ENCODE measurements at regions not wholly inside any gene's neighbourhood (a gene's known extent, or its start where the extent isn't known, plus 50 kb on each side); places are given as distances from the start of the nearest gene placed in this dataset.

- H2AFZ ChIP-seq (ENCODE audit: insufficient read depth, low read depth, low read length, poor library complexity, severe bottlenecking) = no peak overlapping the region
- no peak overlapping the region for H3K4me2 ChIP-seq (replicated peaks; ENCODE audit: extremely low read depth, low read length, poor library complexity, severe bottlenecking)
- H4K20me1 ChIP-seq (ENCODE audit: insufficient read depth, low read length) = no peaks in the 10 kb centered on the region
- no peak for DNase-seq
- intact Hi-C loops (cut with micrococcal nuclease) = no loop called here
- Mint-ChIP-seq H3K27me3 (ENCODE audit: low read depth in 3 of 3) (peaks cover 0 to 6% (median 2%) of the 10 kb centered on the region in 3 donors), H3K4me1 (peaks cover 18% of the 10 kb centered on the region), H3K4me3 (no peak overlapping the region), H3K27ac (no peak overlapping the region), H3K9me3 (peaks cover 0 to 4% (median 0%) of the 10 kb centered on the region in 7 donors), H3K36me3 (no peaks in the 10 kb centered on the region)
- H3K79me2 ChIP-seq (ENCODE audit: insufficient read depth, low read length) = no peaks in the 10 kb centered on the region
- no peaks in the 10 kb centered on the region for H3K36me3 ChIP-seq (replicated peaks in 1 of 2; ENCODE audit: control insufficient read depth in 1 of 2, insufficient read depth in 2 of 2, low read length in 2 of 2)
- TF ChIP-seq, protein P1, sequence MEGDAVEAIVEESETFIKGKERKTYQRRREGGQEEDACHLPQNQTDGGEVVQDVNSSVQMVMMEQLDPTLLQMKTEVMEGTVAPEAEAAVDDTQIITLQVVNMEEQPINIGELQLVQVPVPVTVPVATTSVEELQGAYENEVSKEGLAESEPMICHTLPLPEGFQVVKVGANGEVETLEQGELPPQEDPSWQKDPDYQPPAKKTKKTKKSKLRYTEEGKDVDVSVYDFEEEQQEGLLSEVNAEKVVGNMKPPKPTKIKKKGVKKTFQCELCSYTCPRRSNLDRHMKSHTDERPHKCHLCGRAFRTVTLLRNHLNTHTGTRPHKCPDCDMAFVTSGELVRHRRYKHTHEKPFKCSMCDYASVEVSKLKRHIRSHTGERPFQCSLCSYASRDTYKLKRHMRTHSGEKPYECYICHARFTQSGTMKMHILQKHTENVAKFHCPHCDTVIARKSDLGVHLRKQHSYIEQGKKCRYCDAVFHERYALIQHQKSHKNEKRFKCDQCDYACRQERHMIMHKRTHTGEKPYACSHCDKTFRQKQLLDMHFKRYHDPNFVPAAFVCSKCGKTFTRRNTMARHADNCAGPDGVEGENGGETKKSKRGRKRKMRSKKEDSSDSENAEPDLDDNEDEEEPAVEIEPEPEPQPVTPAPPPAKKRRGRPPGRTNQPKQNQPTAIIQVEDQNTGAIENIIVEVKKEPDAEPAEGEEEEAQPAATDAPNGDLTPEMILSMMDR (IDR thresholded peaks at IDR 0.05) = no peak
- H3K4me1 ChIP-seq (ENCODE audit: control insufficient read depth in 1 of 2, insufficient read depth in 2 of 2, low read length in 2 of 2) = peaks cover 13 to 18% of the 10 kb centered on the region in 2 donors
- no peak overlapping the region for H3K27ac ChIP-seq (ENCODE audit: low read depth in 1 of 2, low read length in 2 of 2)
- H3K27me3 ChIP-seq (ENCODE audit: control insufficient read depth in 2 of 2, insufficient read depth in 2 of 2, low read length in 2 of 2) = no peaks in the 10 kb centered on the region
- WGBS (ENCODE audit: insufficient coverage) = no CpG with 5 or more reads among the region's 2 CpGs
- H3K4me3 ChIP-seq (replicated peaks in 1 of 3; ENCODE audit: low read depth in 2 of 3, low read length in 3 of 3) = no peak overlapping the region
- H3K9ac ChIP-seq (ENCODE audit: insufficient read depth, low read length, poor library complexity, severe bottlenecking) = no peak overlapping the region
- H3K9me3 ChIP-seq (replicated peaks in 1 of 2; ENCODE audit: control insufficient read depth in 1 of 2, insufficient read depth in 1 of 2, low read length in 2 of 2) = no peaks in the 10 kb centered on the region
Observed at GRCh38 chr6:137952247-137952646, 85.2 kb downstream of the TNFAIP3 start.

GRCh38 chr6:137953761-137954160, 86.7 kb downstream of the TNFAIP3 start:
- DNase-seq = no peak
- no CpG with 5 or more reads among the region's 1 CpG for WGBS (ENCODE audit: insufficient coverage)
- no peak overlapping the region for H3K27ac ChIP-seq (ENCODE audit: low read depth in 1 of 2, low read length in 2 of 2)
- Mint-ChIP-seq H3K4me3 (no peak overlapping the region), H3K27ac (no peak overlapping the region), H3K27me3 (ENCODE audit: low read depth in 3 of 3) (peaks cover 0 to 5% (median 2%) of the 10 kb centered on the region in 3 donors), H3K36me3 (peaks cover 0 to 2% of the 10 kb centered on the region in 2 donors), H3K9me3 (peaks cover 0 to 4% (median 0%) of the 10 kb centered on the region in 7 donors), H3K4me1 (peaks cover 33% of the 10 kb centered on the region)
- H2AFZ ChIP-seq (ENCODE audit: insufficient read depth, low read depth, low read length, poor library complexity, severe bottlenecking) = no peak overlapping the region
- no peak overlapping the region for H3K9ac ChIP-seq (ENCODE audit: insufficient read depth, low read length, poor library complexity, severe bottlenecking)
- TF ChIP-seq, protein P1 (IDR thresholded peaks at IDR 0.05) = no peak
- intact Hi-C loops (cut with micrococcal nuclease) = no loop called here
- no peaks in the 10 kb centered on the region for H3K9me3 ChIP-seq (replicated peaks in 1 of 2; ENCODE audit: control insufficient read depth in 1 of 2, insufficient read depth in 1 of 2, low read length in 2 of 2)
- H3K4me2 ChIP-seq (replicated peaks; ENCODE audit: extremely low read depth, low read length, poor library complexity, severe bottlenecking) = no peak overlapping the region
- H4K20me1 ChIP-seq (ENCODE audit: insufficient read depth, low read length) = no peaks in the 10 kb centered on the region
- H3K4me1 ChIP-seq (ENCODE audit: control insufficient read depth in 1 of 2, insufficient read depth in 2 of 2, low read length in 2 of 2) = peaks cover 25 to 33% of the 10 kb centered on the region in 2 donors
- H3K36me3 ChIP-seq (replicated peaks in 1 of 2; ENCODE audit: control insufficient read depth in 1 of 2, insufficient read depth in 2 of 2, low read length in 2 of 2) = no peaks in the 10 kb centered on the region
- no peak overlapping the region for H3K4me3 ChIP-seq (replicated peaks in 1 of 3; ENCODE audit: low read depth in 2 of 3, low read length in 3 of 3)
- H3K27me3 ChIP-seq (ENCODE audit: control insufficient read depth in 2 of 2, insufficient read depth in 2 of 2, low read length in 2 of 2) = no peaks in the 10 kb centered on the region
- H3K79me2 ChIP-seq (ENCODE audit: insufficient read depth, low read length) = no peaks in the 10 kb centered on the region
